ENCODE measurements at regions not wholly inside any gene's neighbourhood (a gene's known extent, or its start where the extent isn't known, plus 50 kb on each side); places are given as distances from the start of the nearest gene placed in this dataset.

GRCh38 chr7:130909881-130910672 lies 176.1 kb upstream of the KLF14 start:
- Histone ChIP-seq H3K27me3 (ENCODE audit: low read depth, low read length) (no peaks in the 10 kb centered on the region), H3K4me3 (ENCODE audit: low read depth in 1 of 2, low read length in 2 of 2) (peak overlapping the region in 1 of 2 donors; percentile 79), H3K4me1 (ENCODE audit: control insufficient read depth in 1 of 2, insufficient read depth in 2 of 2, low read length in 2 of 2) (peaks cover 14 to 21% of the 10 kb centered on the region in 2 donors), H3K9me3 (ENCODE audit: control insufficient read depth in 1 of 2, low read length in 2 of 2) (no peaks in the 10 kb centered on the region), H3K36me3 (ENCODE audit: control insufficient read depth in 1 of 2, insufficient read depth in 2 of 2, low read length in 2 of 2) (peaks cover 3 to 28% of the 10 kb centered on the region in 2 donors), H3K27ac (ENCODE audit: low read length) (peak overlapping the region; percentile 97)

GRCh38 chr7:130910949-130911944 lies 177.2 kb upstream of the KLF14 start:
- Histone ChIP-seq H3K9me3 (ENCODE audit: control insufficient read depth in 1 of 2, low read length in 2 of 2) (no peaks in the 10 kb centered on the region), H3K27ac (ENCODE audit: low read length) (peak overlapping the region; percentile 97), H3K36me3 (ENCODE audit: control insufficient read depth in 1 of 2, insufficient read depth in 2 of 2, low read length in 2 of 2) (peaks cover 3 to 28% of the 10 kb centered on the region in 2 donors), H3K4me3 (ENCODE audit: low read depth in 1 of 2, low read length in 2 of 2) (peak overlapping the region; percentile 46 to 79), H3K27me3 (ENCODE audit: low read depth, low read length) (no peaks in the 10 kb centered on the region), H3K4me1 (ENCODE audit: control insufficient read depth in 1 of 2, insufficient read depth in 2 of 2, low read length in 2 of 2) (peaks cover 22 to 23% of the 10 kb centered on the region in 2 donors)

- H3K27me3 ChIP-seq (ENCODE audit: low read depth, low read length): no peaks in the 10 kb centered on the region
- peak overlapping the region; percentile 46 to 79 for H3K4me3 ChIP-seq (ENCODE audit: low read depth in 1 of 2, low read length in 2 of 2)
- peaks cover 23 to 25% of the 10 kb centered on the region in 2 donors for H3K4me1 ChIP-seq (ENCODE audit: control insufficient read depth in 1 of 2, insufficient read depth in 2 of 2, low read length in 2 of 2)
These were observed 178.3 kb upstream of the KLF14 start for GRCh38 chr7:130912082-130912861.

GRCh38 chr7:130912862-130913638 lies 179.0 kb upstream of the KLF14 start:
- no peaks in the 10 kb centered on the region for H3K27me3 ChIP-seq (ENCODE audit: low read depth, low read length)
- no peaks in the 10 kb centered on the region for H3K9me3 ChIP-seq (ENCODE audit: control insufficient read depth in 1 of 2, low read length in 2 of 2)
- peak overlapping the region; percentile 97 for H3K27ac ChIP-seq (ENCODE audit: low read length)
- peak overlapping the region; percentile 46 to 79 for H3K4me3 ChIP-seq (ENCODE audit: low read depth in 1 of 2, low read length in 2 of 2)
- H3K36me3 ChIP-seq (ENCODE audit: control insufficient read depth in 1 of 2, insufficient read depth in 2 of 2, low read length in 2 of 2): peaks cover 3 to 28% of the 10 kb centered on the region in 2 donors
- peaks cover 25 to 28% of the 10 kb centered on the region in 2 donors for H3K4me1 ChIP-seq (ENCODE audit: control insufficient read depth in 1 of 2, insufficient read depth in 2 of 2, low read length in 2 of 2)

More at GRCh38 chr7:130912082-130912861, 178.3 kb upstream of the KLF14 start:
- peak overlapping the region; percentile 97 for H3K27ac ChIP-seq (ENCODE audit: low read length)
- peaks cover 3 to 28% of the 10 kb centered on the region in 2 donors for H3K36me3 ChIP-seq (ENCODE audit: control insufficient read depth in 1 of 2, insufficient read depth in 2 of 2, low read length in 2 of 2)
- H3K9me3 ChIP-seq (ENCODE audit: control insufficient read depth in 1 of 2, low read length in 2 of 2): no peaks in the 10 kb centered on the region

GRCh38 chr7:130913639-130914553 lies 179.9 kb upstream of the KLF14 start:
- Histone ChIP-seq H3K4me3 (ENCODE audit: low read depth in 1 of 2, low read length in 2 of 2) (peak overlapping the region; percentile 46 to 79), H3K27me3 (ENCODE audit: low read depth, low read length) (no peaks in the 10 kb centered on the region), H3K36me3 (ENCODE audit: control insufficient read depth in 1 of 2, insufficient read depth in 2 of 2, low read length in 2 of 2) (peaks cover under 1 to 28% of the 10 kb centered on the region in 2 donors), H3K27ac (ENCODE audit: low read length) (peak overlapping the region; percentile 97), H3K9me3 (ENCODE audit: control insufficient read depth in 1 of 2, low read length in 2 of 2) (no peaks in the 10 kb centered on the region), H3K4me1 (ENCODE audit: control insufficient read depth in 1 of 2, insufficient read depth in 2 of 2, low read length in 2 of 2) (peaks cover 30 to 36% of the 10 kb centered on the region in 2 donors)

- peaks cover 30 to 36% of the 10 kb centered on the region in 2 donors for H3K4me1 ChIP-seq (ENCODE audit: control insufficient read depth in 1 of 2, insufficient read depth in 2 of 2, low read length in 2 of 2)
- H3K27me3 ChIP-seq (ENCODE audit: low read depth, low read length): no peaks in the 10 kb centered on the region
- no peaks in the 10 kb centered on the region for H3K9me3 ChIP-seq (ENCODE audit: control insufficient read depth in 1 of 2, low read length in 2 of 2)
- H3K36me3 ChIP-seq (ENCODE audit: control insufficient read depth in 1 of 2, insufficient read depth in 2 of 2, low read length in 2 of 2): peaks cover 0 to 28% of the 10 kb centered on the region in 2 donors
- H3K27ac ChIP-seq (ENCODE audit: low read length): peak overlapping the region; percentile 97
- H3K4me3 ChIP-seq (ENCODE audit: low read depth in 1 of 2, low read length in 2 of 2): no peak overlapping the region
These were observed 180.7 kb upstream of the KLF14 start for GRCh38 chr7:130914554-130915294.

GRCh38 chr7:130917669-130918128 lies 183.7 kb upstream of the KLF14 start:
- Histone ChIP-seq H3K4me1 (ENCODE audit: control insufficient read depth in 1 of 2, insufficient read depth in 2 of 2, low read length in 2 of 2) (peaks cover 29 to 32% of the 10 kb centered on the region in 2 donors), H3K4me3 (ENCODE audit: low read depth in 1 of 2, low read length in 2 of 2) (no peak overlapping the region), H3K36me3 (ENCODE audit: control insufficient read depth in 1 of 2, insufficient read depth in 2 of 2, low read length in 2 of 2) (peaks cover 0 to 23% of the 10 kb centered on the region in 2 donors), H3K27ac (ENCODE audit: low read length) (peak overlapping the region; percentile 45), H3K27me3 (ENCODE audit: low read depth, low read length) (no peaks in the 10 kb centered on the region), H3K9me3 (ENCODE audit: control insufficient read depth in 1 of 2, low read length in 2 of 2) (no peaks in the 10 kb centered on the region)

GRCh38 chr7:130918129-130919052 lies 184.4 kb upstream of the KLF14 start:
- H3K27me3 ChIP-seq (ENCODE audit: low read depth, low read length): no peaks in the 10 kb centered on the region
- peak overlapping the region; percentile 45 for H3K27ac ChIP-seq (ENCODE audit: low read length)
- H3K9me3 ChIP-seq (ENCODE audit: control insufficient read depth in 1 of 2, low read length in 2 of 2): no peaks in the 10 kb centered on the region
- peaks cover 0 to 20% of the 10 kb centered on the region in 2 donors for H3K36me3 ChIP-seq (ENCODE audit: control insufficient read depth in 1 of 2, insufficient read depth in 2 of 2, low read length in 2 of 2)
- peaks cover 29 to 32% of the 10 kb centered on the region in 2 donors for H3K4me1 ChIP-seq (ENCODE audit: control insufficient read depth in 1 of 2, insufficient read depth in 2 of 2, low read length in 2 of 2)
- H3K4me3 ChIP-seq (ENCODE audit: low read depth in 1 of 2, low read length in 2 of 2): no peak overlapping the region
